IPS DF 4.7 (cell line): ENCODE measurements at regions not wholly inside any gene's neighbourhood (a gene's known extent, or its start where the extent isn't known, plus 50 kb on each side); places are given as distances from the start of the nearest gene placed in this dataset.

Source experiments
- DNase-seq: peaks from one replicate; pipeline ENCODE4 v3.0.0-alpha.2; 2013; ENCODE audit warnings: low spot score; ENCODE audit errors: extremely low read depth

- DNase-seq: no peak
These were observed 664.9 kb upstream of the LCORL start for GRCh38 chr4:18686338-18687037.

GRCh38 chr4:18684932-18685331 lies 663.4 kb upstream of the LCORL start:
- DNase-seq: no peak

GRCh38 chr4:18676526-18676915 lies 655.0 kb upstream of the LCORL start:
- no peak for DNase-seq

GRCh38 chr4:18675586-18676525 lies 654.3 kb upstream of the LCORL start:
- no peak for DNase-seq

- no peak for DNase-seq
These were observed 648.5 kb upstream of the LCORL start for GRCh38 chr4:18670034-18670433.

GRCh38 chr4:18669390-18669789 lies 647.8 kb upstream of the LCORL start:
- no peak for DNase-seq

- DNase-seq: no peak
These were observed 644.8 kb upstream of the LCORL start for GRCh38 chr4:18666322-18666721.

GRCh38 chr4:18664171-18664570 lies 642.6 kb upstream of the LCORL start:
- DNase-seq: no peak

GRCh38 chr4:18645351-18645750 lies 623.8 kb upstream of the LCORL start:
- no peak for DNase-seq

- no peak for DNase-seq
These were observed 619.8 kb upstream of the LCORL start for GRCh38 chr4:18641334-18641733.

- DNase-seq: no peak
These were observed 616.5 kb upstream of the LCORL start for GRCh38 chr4:18638031-18638430.

- DNase-seq: no peak
These were observed 614.5 kb upstream of the LCORL start for GRCh38 chr4:18636001-18636585.

GRCh38 chr4:18635531-18635930 lies 614.0 kb upstream of the LCORL start:
- DNase-seq: no peak

GRCh38 chr4:18631586-18631985 lies 610.0 kb upstream of the LCORL start:
- no peak for DNase-seq

- DNase-seq: no peak
These were observed 608.9 kb upstream of the LCORL start for GRCh38 chr4:18630218-18631110.

GRCh38 chr4:18627447-18628005 lies 606.0 kb upstream of the LCORL start:
- DNase-seq: no peak

- DNase-seq: no peak
These were observed 605.4 kb upstream of the LCORL start for GRCh38 chr4:18626996-18627395.

- DNase-seq: no peak
These were observed 604.8 kb upstream of the LCORL start for GRCh38 chr4:18626366-18626765.

- DNase-seq: no peak
These were observed 599.6 kb upstream of the LCORL start for GRCh38 chr4:18621186-18621585.

GRCh38 chr4:18616720-18617119 lies 595.2 kb upstream of the LCORL start:
- DNase-seq: no peak

- no peak for DNase-seq
These were observed 589.5 kb upstream of the LCORL start for GRCh38 chr4:18611026-18611425.
